Activated T-helper 1 cell treated with Interleukin-2 at 50 U/mL for 16 hours (primary cell): ENCODE measurements at regions not wholly inside any gene's neighbourhood (a gene's known extent, or its start where the extent isn't known, plus 50 kb on each side); places are given as distances from the start of the nearest gene placed in this dataset.
"Not testable (repeated sequence)": the region's sequence is repeated elsewhere in the genome, so short reads cannot be mapped to it uniquely, and the experiment has no call there.

ENCODE experiments used
- DNase-seq: peaks from one replicate; pipeline ENCODE4 v3.0.0-alpha.2; 2020; ENCODE audit warnings: low read depth

DNA sequence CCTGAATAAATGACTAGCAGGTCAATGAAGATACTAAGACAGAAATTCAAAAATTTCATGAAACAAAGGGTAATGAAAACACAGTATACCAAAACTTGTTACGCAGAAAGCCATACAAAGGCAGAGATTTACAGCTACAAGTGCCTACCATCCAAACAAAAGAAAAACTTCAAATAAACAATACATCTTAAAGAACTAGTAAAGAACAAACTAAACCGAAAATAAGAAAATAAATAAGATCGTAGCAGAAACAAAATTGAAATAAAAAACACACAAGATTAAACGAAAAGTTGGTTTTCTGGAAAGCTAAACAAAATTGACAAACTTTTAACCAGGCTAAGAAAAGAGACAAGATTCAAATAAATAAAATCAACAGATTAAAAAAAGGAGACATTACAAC lies 51.5 kb downstream of the VPREB1 start:
- DNase-seq = not testable (repeated sequence)

DNA sequence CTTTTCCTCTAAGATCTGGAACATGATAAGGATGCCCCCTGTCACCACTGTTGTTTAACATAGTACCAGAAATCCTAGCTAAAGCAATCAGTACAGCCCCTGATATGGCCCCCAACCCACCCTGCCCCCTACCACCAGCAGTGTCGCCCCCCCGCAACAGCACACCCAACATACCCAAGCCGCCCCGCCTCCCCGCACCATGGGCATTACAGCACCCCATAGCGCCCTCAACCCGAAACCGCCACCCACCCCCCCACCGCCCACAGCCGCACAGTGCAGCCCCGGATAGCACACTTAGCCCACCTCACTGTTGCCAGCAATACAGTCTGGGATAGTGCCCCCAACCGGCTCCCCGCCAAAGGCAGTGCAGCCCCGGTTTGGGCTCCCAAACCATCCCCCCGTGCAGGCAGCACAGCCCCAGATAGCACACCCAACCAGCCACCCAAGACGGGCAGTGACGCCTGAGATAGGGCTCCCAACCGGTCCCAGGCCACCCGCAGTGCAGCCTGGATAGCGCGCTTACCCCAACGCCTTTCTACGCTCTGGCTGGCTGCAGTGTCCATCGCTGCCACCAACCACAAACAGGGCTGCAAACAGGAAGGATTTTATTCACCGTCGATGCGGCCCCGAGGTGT lies 52.7 kb downstream of the VPREB1 start:
- DNase-seq = not testable (repeated sequence)

DNA sequence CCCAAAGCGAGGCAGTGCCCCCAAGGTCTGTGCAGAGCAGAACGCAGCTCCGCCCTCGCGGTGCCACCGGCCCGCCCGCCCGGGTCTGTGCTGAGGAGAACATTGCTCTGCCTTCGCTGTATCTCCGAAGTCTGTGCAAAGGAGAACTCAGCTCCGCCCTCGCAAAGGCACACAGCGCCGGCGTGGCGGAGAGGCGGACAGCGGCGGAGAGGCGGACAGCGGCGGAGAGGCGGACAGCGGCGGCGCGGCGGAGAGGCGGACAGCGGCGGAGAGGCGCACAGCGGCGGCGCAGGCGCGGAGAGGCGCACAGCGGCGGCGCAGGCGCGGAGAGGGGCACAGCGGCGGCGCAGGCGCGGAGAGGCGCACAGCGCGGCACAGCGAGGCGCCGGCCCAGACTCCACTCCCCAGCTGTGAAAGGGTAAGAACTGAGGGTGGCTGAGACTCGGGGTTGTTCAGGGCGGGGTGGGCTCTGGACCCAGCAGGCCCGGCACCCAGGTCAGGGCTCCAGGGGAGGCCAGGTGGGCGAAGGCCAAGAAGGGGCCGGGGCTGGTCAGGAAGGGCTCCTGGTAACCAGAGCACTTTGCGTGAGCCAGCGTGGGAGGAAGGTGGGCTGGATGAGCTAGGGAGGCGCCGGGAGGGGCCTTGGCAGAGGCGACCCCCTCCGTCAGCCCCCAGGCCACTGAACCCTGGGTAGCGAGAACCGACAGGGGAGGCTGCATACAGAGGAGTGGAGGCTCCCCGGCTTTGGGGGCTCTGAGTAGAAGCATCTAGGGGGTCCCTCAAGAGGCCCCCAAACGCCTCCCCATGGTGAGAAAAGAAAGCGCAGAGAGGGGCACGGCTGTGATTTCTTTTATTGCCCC lies 53.4 kb downstream of the VPREB1 start:
- peak; percentile 73 for DNase-seq

DNA sequence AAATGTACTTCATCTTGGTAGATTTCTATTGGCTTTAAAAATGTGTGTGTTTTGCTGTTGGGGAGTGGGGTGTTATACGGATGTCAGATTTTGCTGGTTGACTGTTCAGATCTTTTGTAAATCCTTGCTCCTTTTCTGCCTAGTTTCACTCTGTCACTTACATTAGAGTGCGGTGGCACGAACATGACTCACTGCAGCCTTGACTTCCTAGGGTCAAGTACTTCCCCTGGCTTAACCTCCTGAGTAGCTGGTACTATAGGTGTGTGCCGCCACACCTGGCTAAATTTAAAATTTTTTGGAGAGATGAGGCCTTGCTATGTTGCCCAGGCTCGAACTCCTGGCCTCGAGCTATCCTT lies 54.0 kb downstream of the VPREB1 start:
- DNase-seq = not testable (repeated sequence)

DNA sequence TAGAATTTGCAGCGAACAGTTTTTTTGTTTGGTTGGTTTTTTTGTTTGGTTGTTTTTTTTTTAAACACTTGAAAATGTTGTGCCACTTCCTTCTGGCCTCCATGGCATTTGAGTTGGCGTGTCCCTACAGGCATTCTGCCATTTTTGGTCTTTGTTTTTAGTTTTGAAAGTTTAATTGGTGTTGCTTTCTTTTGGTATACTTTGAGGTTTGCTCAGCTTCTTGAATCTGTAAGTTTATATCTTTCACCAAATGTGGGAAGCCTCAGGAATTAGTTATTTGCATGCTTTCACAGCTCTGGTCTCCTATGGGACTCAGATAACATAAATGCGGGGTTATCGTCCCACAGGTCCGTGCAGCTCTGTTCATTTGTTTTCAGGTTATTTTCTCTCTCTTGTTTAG lies 55.9 kb downstream of the VPREB1 start:
- not testable (repeated sequence) for DNase-seq

DNA sequence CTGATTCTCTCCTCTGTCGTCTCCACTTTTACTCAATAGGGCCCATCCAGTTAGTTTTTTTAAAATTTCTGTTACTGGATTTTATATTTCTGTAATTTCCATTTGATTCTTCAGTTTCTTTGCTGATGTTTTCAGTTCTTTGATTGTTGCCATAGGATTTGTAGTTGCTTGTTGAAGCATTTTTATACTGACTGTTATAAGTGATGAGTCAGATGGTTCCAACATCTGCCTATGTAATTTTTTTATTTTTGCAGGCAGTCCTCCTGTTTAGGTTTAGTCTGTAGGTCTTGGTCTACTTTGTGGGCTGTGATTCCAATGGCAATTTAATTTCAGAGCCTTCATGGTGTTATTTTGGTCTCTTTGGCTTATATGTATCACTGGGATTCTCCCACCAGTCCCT lies 56.4 kb downstream of the VPREB1 start:
- DNase-seq = not testable (repeated sequence)

DNA sequence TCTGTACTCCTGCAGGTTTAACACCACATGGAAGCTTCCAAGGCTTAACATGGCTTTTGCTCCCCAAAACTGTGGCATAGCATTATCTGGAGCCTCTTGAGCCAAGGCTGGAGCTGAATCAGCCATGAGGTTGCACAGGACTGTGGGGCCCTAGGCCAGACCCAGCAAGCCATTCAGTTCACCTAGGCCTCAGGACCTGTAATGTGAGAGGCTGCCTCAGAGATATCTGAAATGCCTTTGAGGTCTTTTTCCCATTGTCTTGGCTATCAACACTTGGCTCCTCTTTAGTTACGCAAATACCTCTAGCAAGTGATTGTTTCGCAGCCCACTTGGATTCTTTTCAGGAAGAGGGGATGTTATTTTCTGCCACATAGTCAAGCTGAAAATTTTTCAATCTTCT lies 72.0 kb downstream of the VPREB1 start:
- DNase-seq = no peak

DNA sequence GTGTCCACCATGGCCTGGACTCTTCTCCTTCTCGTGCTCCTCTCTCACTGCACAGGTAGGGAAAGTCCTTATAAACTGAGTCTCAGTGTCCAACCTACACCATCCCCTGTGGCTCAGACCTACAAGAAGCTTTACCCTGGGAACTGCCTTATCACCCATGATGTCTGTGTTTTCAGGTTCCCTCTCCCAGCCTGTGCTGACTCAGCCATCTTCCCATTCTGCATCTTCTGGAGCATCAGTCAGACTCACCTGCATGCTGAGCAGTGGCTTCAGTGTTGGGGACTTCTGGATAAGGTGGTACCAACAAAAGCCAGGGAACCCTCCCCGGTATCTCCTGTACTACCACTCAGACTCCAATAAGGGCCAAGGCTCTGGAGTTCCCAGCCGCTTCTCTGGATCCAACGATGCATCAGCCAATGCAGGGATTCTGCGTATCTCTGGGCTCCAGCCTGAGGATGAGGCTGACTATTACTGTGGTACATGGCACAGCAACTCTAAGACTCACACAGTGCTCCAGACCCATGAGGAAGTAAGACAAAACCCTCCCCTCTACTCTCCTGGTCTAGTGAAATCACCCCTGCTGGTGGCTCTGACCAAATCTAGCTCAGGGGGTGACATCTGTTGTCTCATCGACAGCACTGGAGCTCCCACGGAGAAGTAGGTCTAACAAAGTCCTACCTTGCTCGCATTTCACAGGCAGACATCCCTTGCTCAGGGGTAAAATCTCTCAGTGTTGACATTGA lies 74.3 kb downstream of the VPREB1 start:
- no peak for DNase-seq

DNA sequence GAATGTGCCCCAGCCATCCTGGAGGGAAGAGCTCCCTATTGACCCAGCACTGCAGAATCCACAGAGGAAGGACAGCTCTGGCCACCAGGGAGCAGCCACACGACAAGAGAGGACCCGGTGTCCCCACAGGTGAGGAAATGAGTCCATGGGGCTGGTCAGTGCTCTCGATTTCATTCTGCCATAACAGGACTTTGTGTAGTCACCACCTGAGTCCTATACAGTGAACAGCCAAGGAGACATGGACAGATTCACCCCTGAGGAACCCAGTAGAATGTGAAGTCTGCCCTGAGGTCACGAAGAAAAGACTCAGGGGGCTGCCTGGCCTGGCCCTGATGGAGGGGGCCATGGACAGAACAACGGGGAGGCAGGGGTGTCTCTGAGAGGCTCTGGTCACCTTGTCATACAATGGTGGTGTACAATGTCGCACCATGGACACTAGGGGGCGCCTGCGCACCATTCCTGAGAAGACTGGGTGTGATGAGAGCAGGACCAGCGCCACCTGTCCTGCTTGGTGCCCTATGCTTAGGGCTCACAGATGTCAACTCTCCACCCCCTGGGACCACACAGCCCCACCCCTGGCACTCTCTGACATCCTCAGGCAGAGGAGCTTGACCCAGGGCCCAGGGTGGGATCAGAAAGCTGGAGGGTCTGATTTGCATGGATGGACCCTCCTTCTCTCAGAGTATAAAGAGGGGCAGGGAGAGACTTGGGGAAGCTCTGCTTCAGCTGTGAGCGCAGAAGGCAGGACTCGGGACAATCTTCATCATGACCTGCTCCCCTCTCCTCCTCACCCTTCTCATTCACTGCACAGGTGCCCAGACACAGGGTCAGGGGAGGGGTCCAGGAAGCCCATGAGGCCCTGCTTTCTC lies 77.4 kb downstream of the VPREB1 start:
- peak; percentile 41 for DNase-seq

DNA sequence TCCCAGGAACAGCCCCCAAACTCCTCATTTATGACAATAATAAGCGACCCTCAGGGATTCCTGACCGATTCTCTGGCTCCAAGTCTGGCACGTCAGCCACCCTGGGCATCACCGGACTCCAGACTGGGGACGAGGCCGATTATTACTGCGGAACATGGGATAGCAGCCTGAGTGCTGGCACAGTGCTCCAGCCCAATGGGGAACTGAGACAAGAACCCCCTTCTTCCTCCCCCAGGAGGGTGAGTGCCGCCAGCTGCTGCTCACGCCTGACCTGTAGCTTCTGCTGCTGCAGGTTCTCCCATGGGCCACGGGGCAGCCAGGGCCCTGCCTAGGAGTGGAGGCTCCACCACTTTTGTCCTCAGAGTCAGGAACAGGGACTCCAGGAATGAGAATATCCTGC lies 78.2 kb downstream of the VPREB1 start:
- no peak for DNase-seq

DNA sequence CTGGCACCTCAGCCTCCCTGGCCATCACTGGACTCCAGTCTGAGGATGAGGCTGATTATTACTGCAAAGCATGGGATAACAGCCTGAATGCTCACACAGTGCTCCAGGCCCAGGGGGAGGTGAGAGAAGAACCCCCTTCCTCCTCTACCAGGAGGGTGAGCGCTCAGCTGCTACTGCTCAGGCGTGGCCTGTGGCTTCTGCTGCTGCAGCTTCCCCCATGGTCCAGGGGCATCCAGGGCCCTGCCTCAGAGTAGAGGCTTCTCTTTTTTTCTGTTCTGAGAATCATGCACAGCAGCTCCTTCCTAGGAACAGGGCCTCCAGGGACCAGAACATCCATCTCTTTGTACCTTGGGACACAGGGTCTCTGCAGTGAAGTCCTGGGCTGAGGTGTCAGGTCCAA lies 83.1 kb downstream of the VPREB1 start:
- no peak for DNase-seq

DNA sequence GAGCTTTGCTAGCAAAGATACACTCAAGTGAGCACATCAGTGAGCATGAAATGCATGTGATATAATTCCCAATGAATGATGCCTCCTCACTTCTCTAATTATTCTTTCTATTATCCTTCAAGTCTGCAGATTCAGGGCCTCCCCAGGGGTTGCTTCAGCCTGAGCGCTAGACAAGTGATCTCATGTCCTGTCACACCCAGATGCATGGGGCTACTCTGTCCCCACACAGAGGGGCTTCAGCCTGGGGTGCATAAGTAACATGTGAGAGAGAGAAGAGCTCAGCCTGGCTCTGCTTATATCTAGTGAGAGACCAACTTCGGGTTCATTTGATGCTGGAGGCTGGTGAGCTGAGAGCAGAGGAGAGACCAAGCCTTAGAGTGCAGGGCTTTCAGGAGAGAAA lies 85.2 kb downstream of the VPREB1 start:
- no peak for DNase-seq

DNA sequence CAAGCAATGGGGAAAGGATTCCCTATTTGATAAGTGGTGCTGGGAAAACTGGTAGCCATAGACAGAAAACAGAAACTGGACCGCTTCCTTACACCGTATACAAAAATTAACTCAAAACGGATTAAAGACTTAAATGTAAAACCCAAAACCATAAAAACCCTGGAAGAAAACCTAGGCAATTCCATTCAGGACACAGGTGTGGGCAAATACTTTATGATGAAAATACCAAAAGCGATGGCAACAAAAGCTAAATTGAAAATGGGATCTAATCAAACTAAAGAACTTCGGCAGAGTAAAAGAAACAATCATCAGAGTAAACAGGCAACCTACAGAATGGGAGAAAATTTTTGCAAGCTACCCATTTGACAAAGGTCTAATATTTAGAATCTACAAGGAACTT lies 91.1 kb downstream of the VPREB1 start:
- DNase-seq = not testable (repeated sequence)

DNA sequence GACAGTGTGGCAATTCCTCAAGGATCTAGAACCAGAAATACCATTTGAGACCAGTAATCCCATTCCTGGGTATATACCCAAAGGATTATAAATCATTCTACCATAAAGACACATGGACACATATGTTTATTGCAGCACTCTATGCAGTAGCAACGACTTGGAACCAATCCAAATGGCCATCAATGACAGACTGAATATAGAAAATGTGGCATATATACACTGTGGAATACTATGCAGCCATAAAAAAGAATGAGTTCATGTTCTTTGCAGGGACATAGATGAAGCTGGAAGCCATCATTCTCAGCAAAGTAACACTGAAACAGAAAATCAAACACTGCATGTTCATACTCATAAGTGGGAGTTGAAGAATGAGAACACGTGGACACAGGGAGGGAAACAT lies 91.7 kb downstream of the VPREB1 start:
- not testable (repeated sequence) for DNase-seq

DNA sequence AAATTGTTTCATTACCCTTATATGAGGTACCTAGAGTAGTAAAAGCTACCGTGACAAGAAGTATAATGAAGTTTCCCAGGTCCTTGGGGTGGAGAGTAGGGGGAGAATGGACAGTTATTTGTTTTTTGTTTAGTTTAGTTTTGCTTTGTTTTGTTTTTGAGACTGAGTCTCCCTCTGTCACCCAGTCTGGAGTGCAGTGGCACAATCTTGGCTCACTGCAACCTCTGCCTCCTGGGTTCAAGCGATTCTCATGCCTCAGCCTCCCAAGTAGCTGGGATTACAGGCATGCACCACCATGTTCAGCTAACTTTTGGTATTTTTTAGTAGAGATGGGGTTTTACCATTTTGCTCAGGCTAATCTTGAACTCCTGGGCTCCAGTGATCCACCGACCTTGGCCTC lies 94.2 kb downstream of the VPREB1 start:
- not testable (repeated sequence) for DNase-seq

DNA sequence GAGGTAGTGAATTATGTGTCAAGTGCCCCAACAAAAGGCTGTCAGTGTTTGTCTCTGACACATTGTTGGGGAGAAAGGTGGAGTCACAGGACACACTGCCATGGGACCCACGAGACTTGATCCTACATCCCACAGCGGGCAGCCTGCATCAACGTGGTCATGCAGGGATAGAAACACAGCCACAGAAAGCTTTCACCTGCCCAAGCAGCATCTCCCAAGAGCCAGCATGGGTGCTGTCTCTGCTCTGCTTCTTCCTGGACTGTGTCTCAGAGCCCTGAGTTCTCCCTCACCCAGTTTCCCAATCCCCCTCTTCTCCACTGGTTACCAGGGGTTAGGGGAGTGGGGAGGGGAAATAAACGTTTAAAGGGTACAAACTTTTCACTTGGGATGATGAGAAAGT lies 97.2 kb downstream of the VPREB1 start:
- DNase-seq = no peak

DNA sequence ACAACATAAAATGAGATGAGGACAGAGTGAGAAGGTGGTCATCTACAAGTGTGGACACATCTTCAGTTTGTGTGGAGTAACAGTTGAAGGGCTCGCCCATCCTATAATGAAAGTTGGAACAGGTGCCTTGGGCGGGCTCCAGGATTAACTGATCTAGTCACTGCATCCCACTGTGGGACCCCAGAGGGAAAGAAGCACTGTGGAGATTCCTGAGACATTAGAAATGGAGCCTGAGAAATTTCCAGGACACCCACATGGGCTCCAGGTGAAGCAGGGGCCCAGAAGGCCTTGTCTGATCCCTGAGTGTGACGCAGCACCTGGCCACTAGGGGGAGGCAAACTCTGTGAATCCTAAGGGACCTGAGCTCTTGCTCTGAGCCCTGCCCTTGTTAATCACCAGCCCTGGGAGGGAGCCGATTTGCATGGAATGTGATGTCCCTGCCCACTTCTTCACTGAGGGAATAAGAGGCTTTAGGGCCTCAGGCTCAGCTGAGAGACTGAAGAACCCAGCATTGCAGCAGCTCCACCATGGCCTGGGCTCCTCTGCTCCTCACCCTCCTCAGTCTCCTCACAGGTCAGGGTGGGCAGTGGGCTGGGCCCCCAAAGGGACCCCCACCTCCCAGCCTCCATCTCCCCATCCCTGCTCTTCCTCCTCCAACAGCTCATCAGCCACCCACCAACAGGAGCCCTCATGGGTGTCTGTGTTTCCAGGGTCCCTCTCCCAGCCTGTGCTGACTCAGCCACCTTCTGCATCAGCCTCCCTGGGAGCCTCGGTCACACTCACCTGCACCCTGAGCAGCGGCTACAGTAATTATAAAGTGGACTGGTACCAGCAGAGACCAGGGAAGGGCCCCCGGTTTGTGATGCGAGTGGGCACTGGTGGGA lies 98.4 kb downstream of the VPREB1 start:
- DNase-seq = peak; percentile 38

DNA sequence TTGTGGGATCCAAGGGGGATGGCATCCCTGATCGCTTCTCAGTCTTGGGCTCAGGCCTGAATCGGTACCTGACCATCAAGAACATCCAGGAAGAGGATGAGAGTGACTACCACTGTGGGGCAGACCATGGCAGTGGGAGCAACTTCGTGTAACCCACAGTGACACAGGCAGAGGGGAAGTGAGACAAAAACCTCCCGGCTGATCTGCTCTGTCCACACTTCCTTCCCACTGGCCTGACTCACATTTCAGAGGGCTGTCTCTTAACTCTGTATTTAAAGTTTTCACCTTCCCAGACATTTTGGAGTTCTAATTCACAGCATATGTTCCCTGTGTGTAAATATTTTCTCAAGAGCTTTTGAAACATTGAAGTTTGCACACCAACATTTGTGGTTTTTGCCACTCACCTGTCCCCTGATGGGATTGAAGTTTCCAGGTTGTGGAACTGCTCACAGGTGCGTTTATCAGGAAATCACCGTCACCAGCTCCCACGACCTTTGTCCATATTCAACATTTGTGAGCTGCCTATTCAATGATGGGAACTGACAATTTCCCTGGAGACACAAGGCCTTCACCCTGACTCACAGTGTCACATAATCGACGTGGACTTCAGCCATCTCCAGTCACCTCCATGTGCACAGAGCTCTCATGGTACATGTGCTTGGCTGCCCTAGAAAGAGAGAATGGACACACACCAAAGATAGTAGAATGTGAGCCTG lies 99.2 kb downstream of the VPREB1 start:
- no peak for DNase-seq

DNA sequence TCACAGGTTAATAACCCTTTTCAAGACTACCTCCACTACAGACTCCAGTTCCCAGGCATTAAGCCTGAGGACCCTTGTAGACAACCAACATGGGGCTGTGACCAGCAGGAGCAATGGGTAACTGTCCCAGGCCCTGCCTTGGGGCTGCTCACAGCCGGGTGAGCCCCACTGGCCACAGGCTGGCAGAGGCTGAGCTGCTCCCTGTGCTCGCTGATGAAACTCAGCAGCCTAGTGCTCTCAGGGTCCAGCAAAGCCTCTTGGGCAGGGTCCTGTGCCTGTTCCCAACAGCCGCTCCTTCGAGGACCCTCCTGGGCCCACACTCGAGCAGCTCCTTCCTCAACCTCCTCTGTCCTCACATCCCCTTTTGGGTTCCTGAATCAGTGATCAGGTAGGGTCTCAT lies 99.8 kb downstream of the VPREB1 start:
- no peak for DNase-seq

DNA sequence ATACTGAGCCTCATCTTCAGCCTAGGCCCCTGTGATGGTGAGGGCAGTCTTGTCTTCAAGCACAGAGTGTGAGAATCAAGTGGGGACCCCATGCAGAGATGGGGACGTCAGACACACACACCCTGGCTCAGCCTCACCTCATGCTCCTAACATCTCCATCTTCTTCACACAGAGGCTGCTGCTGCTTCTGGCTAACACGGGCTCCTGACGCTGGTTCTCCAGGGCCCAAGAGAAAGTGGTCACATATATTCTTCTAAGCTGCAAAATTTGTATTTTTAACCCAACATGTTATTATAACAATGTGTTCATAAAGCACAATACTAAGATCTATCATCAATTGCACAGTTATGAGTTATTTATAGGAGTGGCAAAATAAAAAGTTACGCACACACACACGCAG lies 101.2 kb downstream of the VPREB1 start:
- DNase-seq = no peak
